ENCODE measurements at regions not wholly inside any gene's neighbourhood (a gene's known extent, or its start where the extent isn't known, plus 50 kb on each side); places are given as distances from the start of the nearest gene placed in this dataset.

GRCh38 chr11:115996808-115997188 lies 492.6 kb upstream of the CADM1 start:
- H3K4me3 ChIP-seq = no peak overlapping the region
- H3K27me3 ChIP-seq = no peaks in the 10 kb centered on the region
- DNase-seq (ENCODE audit: low spot score in 2 of 2) = no peak
- H3K9me3 ChIP-seq = no peaks in the 10 kb centered on the region
- H3K36me3 ChIP-seq = no peaks in the 10 kb centered on the region
- H3K4me1 ChIP-seq = no peaks in the 10 kb centered on the region
- TF ChIP-seq, protein P1, sequence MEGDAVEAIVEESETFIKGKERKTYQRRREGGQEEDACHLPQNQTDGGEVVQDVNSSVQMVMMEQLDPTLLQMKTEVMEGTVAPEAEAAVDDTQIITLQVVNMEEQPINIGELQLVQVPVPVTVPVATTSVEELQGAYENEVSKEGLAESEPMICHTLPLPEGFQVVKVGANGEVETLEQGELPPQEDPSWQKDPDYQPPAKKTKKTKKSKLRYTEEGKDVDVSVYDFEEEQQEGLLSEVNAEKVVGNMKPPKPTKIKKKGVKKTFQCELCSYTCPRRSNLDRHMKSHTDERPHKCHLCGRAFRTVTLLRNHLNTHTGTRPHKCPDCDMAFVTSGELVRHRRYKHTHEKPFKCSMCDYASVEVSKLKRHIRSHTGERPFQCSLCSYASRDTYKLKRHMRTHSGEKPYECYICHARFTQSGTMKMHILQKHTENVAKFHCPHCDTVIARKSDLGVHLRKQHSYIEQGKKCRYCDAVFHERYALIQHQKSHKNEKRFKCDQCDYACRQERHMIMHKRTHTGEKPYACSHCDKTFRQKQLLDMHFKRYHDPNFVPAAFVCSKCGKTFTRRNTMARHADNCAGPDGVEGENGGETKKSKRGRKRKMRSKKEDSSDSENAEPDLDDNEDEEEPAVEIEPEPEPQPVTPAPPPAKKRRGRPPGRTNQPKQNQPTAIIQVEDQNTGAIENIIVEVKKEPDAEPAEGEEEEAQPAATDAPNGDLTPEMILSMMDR (IDR thresholded peaks at IDR 0.05) = no peak
- intact Hi-C loops (cut with DNase I) = no loop called here
- no peak overlapping the region for H3K27ac ChIP-seq

- intact Hi-C loops (cut with DNase I) = no loop called here
- Histone ChIP-seq H3K4me3 (no peak overlapping the region), H3K4me1 (no peaks in the 10 kb centered on the region), H3K36me3 (no peaks in the 10 kb centered on the region), H3K9me3 (no peaks in the 10 kb centered on the region), H3K27ac (no peak overlapping the region), H3K27me3 (no peaks in the 10 kb centered on the region)
- DNase-seq (ENCODE audit: low spot score in 2 of 2) = no peak
- TF ChIP-seq, protein P1 (IDR thresholded peaks at IDR 0.05) = no peak
These were observed 492.1 kb upstream of the CADM1 start for GRCh38 chr11:115996125-115996807.

GRCh38 chr11:115993590-115993989 lies 489.4 kb upstream of the CADM1 start:
- no peaks in the 10 kb centered on the region for H3K27me3 ChIP-seq
- no peak for DNase-seq (ENCODE audit: low spot score in 2 of 2)
- H3K27ac ChIP-seq = no peak overlapping the region
- no peaks in the 10 kb centered on the region for H3K9me3 ChIP-seq
- intact Hi-C loops (cut with DNase I) = no loop called here
- H3K4me3 ChIP-seq = no peak overlapping the region
- no peaks in the 10 kb centered on the region for H3K36me3 ChIP-seq
- no peaks in the 10 kb centered on the region for H3K4me1 ChIP-seq
- TF ChIP-seq, protein P1 (IDR thresholded peaks at IDR 0.05) = no peak

DNA sequence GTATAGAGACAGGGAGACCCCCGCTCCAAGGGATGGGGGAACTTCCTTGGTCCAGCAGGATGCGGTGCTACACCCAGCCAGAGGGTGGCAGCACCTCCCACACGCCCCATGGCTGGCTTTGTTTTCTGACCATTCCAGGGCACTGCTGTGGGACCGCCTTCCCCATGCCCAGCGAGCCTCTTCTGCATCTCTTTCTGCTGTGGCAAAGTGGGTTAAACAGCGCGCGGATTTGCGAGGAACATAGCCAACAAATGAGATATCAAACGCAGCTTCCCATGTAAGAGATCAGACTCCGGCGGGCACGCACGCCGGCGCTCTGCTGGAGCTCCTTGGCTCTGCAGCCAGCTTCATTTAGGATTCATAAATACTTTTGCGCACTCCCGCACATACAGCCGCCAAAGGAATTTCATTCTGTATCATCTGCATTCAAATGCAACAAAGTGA lies 485.8 kb upstream of the CADM1 start:
- no peak overlapping the region for H3K4me3 ChIP-seq
- intact Hi-C loops (cut with DNase I) = no loop called here
- H3K9me3 ChIP-seq = no peaks in the 10 kb centered on the region
- no peak overlapping the region for H3K27ac ChIP-seq
- TF ChIP-seq, protein P1 (IDR thresholded peaks at IDR 0.05) = peak in 1 of 3 experiments; percentile 32
- no peaks in the 10 kb centered on the region for H3K36me3 ChIP-seq
- DNase-seq (ENCODE audit: low spot score in 2 of 2) = no peak
- no peaks in the 10 kb centered on the region for H3K27me3 ChIP-seq
- no peaks in the 10 kb centered on the region for H3K4me1 ChIP-seq

- Histone ChIP-seq H3K4me1 (no peaks in the 10 kb centered on the region), H3K9me3 (no peaks in the 10 kb centered on the region), H3K27ac (no peak overlapping the region), H3K27me3 (no peaks in the 10 kb centered on the region), H3K36me3 (no peaks in the 10 kb centered on the region), H3K4me3 (no peak overlapping the region)
- intact Hi-C loops (cut with DNase I) = no loop called here
- TF ChIP-seq, protein P1 (IDR thresholded peaks at IDR 0.05) = no peak
- DNase-seq (ENCODE audit: low spot score in 2 of 2) = no peak
These were observed 481.7 kb upstream of the CADM1 start for GRCh38 chr11:115985896-115986295.

- no peaks in the 10 kb centered on the region for H3K9me3 ChIP-seq
- intact Hi-C loops (cut with DNase I) = no loop called here
- no peak overlapping the region for H3K27ac ChIP-seq
- DNase-seq (ENCODE audit: low spot score in 2 of 2) = no peak
- no peaks in the 10 kb centered on the region for H3K36me3 ChIP-seq
- no peak overlapping the region for H3K4me3 ChIP-seq
- no peaks in the 10 kb centered on the region for H3K27me3 ChIP-seq
- no peaks in the 10 kb centered on the region for H3K4me1 ChIP-seq
- TF ChIP-seq, protein P1 (IDR thresholded peaks at IDR 0.05) = no peak
These were observed 480.0 kb upstream of the CADM1 start for GRCh38 chr11:115984228-115984627.
